DND-41 (cell line): ENCODE measurements at regions not wholly inside any gene's neighbourhood (a gene's known extent, or its start where the extent isn't known, plus 50 kb on each side); places are given as distances from the start of the nearest gene placed in this dataset.
"Not testable (repeated sequence)": the region's sequence is repeated elsewhere in the genome, so short reads cannot be mapped to it uniquely, and the experiment has no call there.

ENCODE experiments used
- ATAC-seq: fragments of 200-7000 bp; cut with Tn5 transposase; 3 replicates; pipeline ENCODE4 v1.9.1; 2021; ENCODE audit warnings: low read depth; ENCODE audit not compliant: insufficient read depth
- DNase-seq: peaks from one replicate; pipeline ENCODE4 v3.0.0-alpha.2; 2020
- H2AFZ ChIP-seq: 2 replicates; pipeline ENCODE4 v1.6.0; 2012; ENCODE audit warnings: low read depth, low read length
- H3K27ac ChIP-seq: 2 replicates; pipeline ENCODE4 v1.5.1; 2012; ENCODE audit warnings: low read length, inconsistent platforms
- H3K27me3 ChIP-seq: fragments of 200-600 bp; sonication (generic); 2 replicates; pipeline ENCODE4 v1.6.0; 2012; ENCODE audit warnings: low read length, mild to moderate bottlenecking, inconsistent platforms; ENCODE audit not compliant: insufficient read depth, poor library complexity
- H3K36me3 ChIP-seq: 2 replicates; pipeline ENCODE4 v1.5.1; 2012; ENCODE audit warnings: low read length, inconsistent platforms; ENCODE audit not compliant: insufficient read depth
- H3K4me1 ChIP-seq: 2 replicates; pipeline ENCODE4 v1.5.1; 2012; ENCODE audit warnings: mild to moderate bottlenecking, low read length; ENCODE audit not compliant: insufficient read depth
- H3K4me2 ChIP-seq: 2 replicates; pipeline ENCODE4 v1.6.0; 2012; ENCODE audit warnings: mild to moderate bottlenecking, moderate library complexity, low read length, inconsistent platforms; ENCODE audit not compliant: insufficient read depth
- H3K4me3 ChIP-seq, 2 experiments: fragments of 200-600 bp in 1 of 2; shearing (Covaris generic) in 1 of 2; 2 replicates each; pipeline ENCODE4 v1.5.1; 2012 to 2016; ENCODE audit warnings: inconsistent platforms in 2 of 2, low read length in 2 of 2, mild to moderate bottlenecking in 2 of 2, low read depth in 1 of 2, moderate library complexity in 1 of 2
- H3K79me2 ChIP-seq: 2 replicates; pipeline ENCODE4 v1.6.0; 2012; ENCODE audit warnings: low read length, inconsistent platforms; ENCODE audit not compliant: insufficient read depth
- H3K9ac ChIP-seq: 2 replicates; pipeline ENCODE4 v1.6.0; 2012; ENCODE audit warnings: low read depth, mild to moderate bottlenecking, inconsistent platforms, low read length, moderate library complexity
- H3K9me3 ChIP-seq: 2 replicates; pipeline ENCODE4 v1.5.1; 2012; ENCODE audit warnings: low read length, moderate library complexity, mild to moderate bottlenecking, inconsistent platforms; ENCODE audit not compliant: insufficient read depth, severe bottlenecking
- H4K20me1 ChIP-seq: 2 replicates; pipeline ENCODE4 v1.6.0; 2012; ENCODE audit warnings: low read length; ENCODE audit not compliant: insufficient read depth
- CTCF ChIP-seq: IDR thresholded peaks from 2 replicates; pipeline ENCODE4 v1.5.1; 2012; ENCODE audit warnings: borderline replicate concordance, low read length, moderate library complexity, mild to moderate bottlenecking; ENCODE audit not compliant: poor library complexity, severe bottlenecking; ENCODE audit errors: extremely low read depth
- EZH2 ChIP-seq: IDR thresholded peaks from 3 replicates; pipeline ENCODE4 v1.6.1; 2012; ENCODE audit warnings: borderline replicate concordance, low read depth, mild to moderate bottlenecking, moderate library complexity, low read length, inconsistent platforms; ENCODE audit not compliant: severe bottlenecking

GRCh38 chr1:70827030-70827429, 220.6 kb downstream of the PTGER3 start:
- Histone ChIP-seq H3K27me3 (no peaks in the 10 kb centered on the region), H3K27ac (no peak overlapping the region), H3K9me3 (no peaks in the 10 kb centered on the region), H3K4me3 (no peak overlapping the region), H3K79me2 (no peaks in the 10 kb centered on the region), H3K36me3 (no peaks in the 10 kb centered on the region), H3K9ac (no peak overlapping the region), H3K4me2 (no peak overlapping the region), H2AFZ (no peak overlapping the region), H4K20me1 (no peaks in the 10 kb centered on the region), H3K4me1 (no peaks in the 10 kb centered on the region)
- no peak for DNase-seq
- TF ChIP-seq CTCF, result no peak
- no peak for TF ChIP-seq EZH2
- ATAC-seq, result no peak

- Histone ChIP-seq H3K79me2 (no peaks in the 10 kb centered on the region), H3K4me2 (no peak overlapping the region), H3K27me3 (no peaks in the 10 kb centered on the region), H3K4me1 (no peaks in the 10 kb centered on the region), H3K4me3 (no peak overlapping the region), H3K27ac (no peak overlapping the region), H3K36me3 (no peaks in the 10 kb centered on the region), H3K9me3 (no peaks in the 10 kb centered on the region), H2AFZ (no peak overlapping the region), H3K9ac (no peak overlapping the region), H4K20me1 (no peaks in the 10 kb centered on the region)
- no peak for ATAC-seq
- no peak for TF ChIP-seq EZH2
- TF ChIP-seq CTCF, result no peak
- DNase-seq, result no peak
These were observed 219.4 kb downstream of the PTGER3 start for GRCh38 chr1:70828177-70828576.

- ATAC-seq, H3K4me1 ChIP-seq, H4K20me1 ChIP-seq, H3K36me3 ChIP-seq, H2AFZ ChIP-seq, H3K27me3 ChIP-seq, H3K79me2 ChIP-seq, DNase-seq, H3K27ac ChIP-seq, H3K9me3 ChIP-seq, H3K4me3 ChIP-seq, H3K9ac ChIP-seq, H3K4me2 ChIP-seq: not testable (repeated sequence)
These were observed 213.3 kb downstream of the PTGER3 start for GRCh38 chr1:70834365-70834764.

GRCh38 chr1:70836456-70836855, 211.2 kb downstream of the PTGER3 start:
- Histone ChIP-seq H3K9ac (no peak overlapping the region), H3K27ac (no peak overlapping the region), H3K27me3 (no peaks in the 10 kb centered on the region), H3K4me1 (no peaks in the 10 kb centered on the region), H3K4me3 (no peak overlapping the region), H3K9me3 (no peaks in the 10 kb centered on the region), H2AFZ (no peak overlapping the region), H4K20me1 (no peaks in the 10 kb centered on the region), H3K36me3 (no peaks in the 10 kb centered on the region), H3K4me2 (no peak overlapping the region), H3K79me2 (no peaks in the 10 kb centered on the region)
- TF ChIP-seq CTCF (no peak), EZH2 (no peak)
- DNase-seq, result no peak
- no peak for ATAC-seq
